Thyroid gland (tissue), 4 donors: ENCODE measurements at regions not wholly inside any gene's neighbourhood (a gene's known extent, or its start where the extent isn't known, plus 50 kb on each side); places are given as distances from the start of the nearest gene placed in this dataset.

Experiments used
- DNase-seq, 2 donors: peaks; one replicate each; pipeline ENCODE4 v3.0.0-alpha.2; 2019
- H3K27ac ChIP-seq, 3 donors: fragments of 200-600 bp; sonication (generic); 1 replicate in 2 of 3; 2 replicates in 1 of 3; pipeline ENCODE4 v1.5.1; 2016 to 2019; ENCODE audit warnings: mild to moderate bottlenecking in 1 of 3, moderate library complexity in 1 of 3
- H3K27me3 ChIP-seq: fragments of 200-600 bp; sonication (generic); one replicate; pipeline ENCODE4 v1.5.1; 2019
- H3K36me3 ChIP-seq, 2 donors: fragments of 200-600 bp; sonication (generic); one replicate each; pipeline ENCODE4 v1.5.1; 2016 to 2019
- H3K4me1 ChIP-seq, 2 donors: fragments of 200-600 bp; sonication (generic); one replicate each; pipeline ENCODE4 v1.5.1; 2017 to 2019
- H3K4me3 ChIP-seq, 3 donors: fragments of 200-600 bp; sonication (generic); replicated peaks in 1 of 3; 1 replicate in 2 of 3; 2 replicates in 1 of 3; pipeline ENCODE4 v1.5.1; 2016; ENCODE audit warnings: mild to moderate bottlenecking in 1 of 3
- H3K9me3 ChIP-seq: fragments of 200-600 bp; sonication (generic); one replicate; pipeline ENCODE4 v1.5.1; 2017
- POLR2A ChIP-seq, 2 donors: fragments of 450-650 bp; IDR thresholded peaks; one replicate each; pipeline ENCODE4 v1.6.1; 2017; ENCODE audit warnings: antibody characterized with exemption in 2 of 2, mild to moderate bottlenecking in 2 of 2, moderate library complexity in 1 of 2
- WGBS, 2 donors: methylation state at CpG; one replicate each; pipeline ENCODE4 v1.1.5; 2017; 5-methylcytosine and 5-hydroxymethylcytosine counted together
- intact Hi-C: fragments of 100-400 bp; cut with DNase I; formaldehyde crosslinking; loops from one replicate; pipeline ENCODE4 v1.15.1; 2023
- TF ChIP-seq, protein P1 (sequence below), 6 experiments: fragments of 200-600 bp in 3 of 6; fragments of 450-650 bp in 3 of 6; sonication (generic) in 3 of 6; IDR thresholded peaks; one replicate each; pipeline ENCODE4 v1.5.1; 2016 to 2019; ENCODE audit warnings: antibody characterized with exemption in 6 of 6, mild to moderate bottlenecking in 2 of 6, inconsistent platforms in 1 of 6, moderate library complexity in 1 of 6

DNA sequence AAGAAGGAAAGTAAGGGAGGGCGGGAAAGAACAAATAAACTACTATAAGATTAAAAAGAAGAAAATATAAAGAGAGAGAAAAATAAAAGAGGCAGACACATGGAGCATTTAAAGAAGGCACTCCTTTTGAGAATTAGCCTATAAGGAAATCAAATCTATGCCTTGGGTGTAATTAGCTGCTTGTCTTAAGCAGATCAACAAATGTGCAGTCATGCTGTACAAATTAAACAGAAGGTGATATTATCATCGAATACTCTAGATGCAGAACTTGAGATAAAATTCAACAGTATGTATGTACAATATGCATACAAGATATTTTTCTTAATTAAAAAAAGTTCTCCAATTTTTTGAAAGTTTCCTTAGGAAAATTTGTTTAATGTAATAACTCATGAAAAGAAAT is 623.0 kb upstream of the CHORDC1 start:
- Histone ChIP-seq H3K27ac (no peak overlapping the region), H3K9me3 (no peaks in the 10 kb centered on the region), H3K27me3 (no peaks in the 10 kb centered on the region), H3K4me3 (no peak overlapping the region), H3K36me3 (no peaks in the 10 kb centered on the region), H3K4me1 (no peaks in the 10 kb centered on the region)
- no peak for DNase-seq
- TF ChIP-seq POLR2A (IDR thresholded peaks at IDR 0.05) = no peak
- TF ChIP-seq, protein P1, sequence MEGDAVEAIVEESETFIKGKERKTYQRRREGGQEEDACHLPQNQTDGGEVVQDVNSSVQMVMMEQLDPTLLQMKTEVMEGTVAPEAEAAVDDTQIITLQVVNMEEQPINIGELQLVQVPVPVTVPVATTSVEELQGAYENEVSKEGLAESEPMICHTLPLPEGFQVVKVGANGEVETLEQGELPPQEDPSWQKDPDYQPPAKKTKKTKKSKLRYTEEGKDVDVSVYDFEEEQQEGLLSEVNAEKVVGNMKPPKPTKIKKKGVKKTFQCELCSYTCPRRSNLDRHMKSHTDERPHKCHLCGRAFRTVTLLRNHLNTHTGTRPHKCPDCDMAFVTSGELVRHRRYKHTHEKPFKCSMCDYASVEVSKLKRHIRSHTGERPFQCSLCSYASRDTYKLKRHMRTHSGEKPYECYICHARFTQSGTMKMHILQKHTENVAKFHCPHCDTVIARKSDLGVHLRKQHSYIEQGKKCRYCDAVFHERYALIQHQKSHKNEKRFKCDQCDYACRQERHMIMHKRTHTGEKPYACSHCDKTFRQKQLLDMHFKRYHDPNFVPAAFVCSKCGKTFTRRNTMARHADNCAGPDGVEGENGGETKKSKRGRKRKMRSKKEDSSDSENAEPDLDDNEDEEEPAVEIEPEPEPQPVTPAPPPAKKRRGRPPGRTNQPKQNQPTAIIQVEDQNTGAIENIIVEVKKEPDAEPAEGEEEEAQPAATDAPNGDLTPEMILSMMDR (IDR thresholded peaks at IDR 0.05) = no peak
- intact Hi-C loops = no loop called here
- WGBS, 2 donors = 73 to 87% methylated on average over 2 of the region's 2 CpGs

DNA sequence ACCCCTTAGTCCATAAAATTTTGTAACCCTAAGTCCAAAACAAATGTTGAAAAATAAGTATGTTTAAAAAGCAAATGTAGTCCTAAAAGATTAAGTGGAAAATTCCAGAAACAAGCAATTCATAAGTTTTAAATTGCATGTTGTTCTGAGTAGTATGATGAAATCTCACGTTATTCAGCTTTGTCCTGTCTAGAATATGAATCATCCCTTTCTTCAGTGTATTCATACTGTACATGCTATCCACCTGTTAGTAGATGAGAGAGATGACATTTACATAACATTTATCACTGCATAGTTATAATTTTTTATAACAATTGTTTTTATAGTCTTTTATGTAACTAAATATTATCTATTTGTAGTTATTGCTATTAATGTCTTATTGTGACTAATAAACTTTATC is 622.3 kb upstream of the CHORDC1 start:
- TF ChIP-seq, protein P1 (IDR thresholded peaks at IDR 0.05) = no peak
- no peak for TF ChIP-seq POLR2A (IDR thresholded peaks at IDR 0.05)
- no peaks in the 10 kb centered on the region for H3K27me3 ChIP-seq
- no peak overlapping the region for H3K27ac ChIP-seq
- WGBS, 2 donors = 85% methylated on average over 1 of the region's 1 CpG
- intact Hi-C loops = no loop called here
- DNase-seq = no peak
- H3K4me1 ChIP-seq = no peaks in the 10 kb centered on the region
- H3K4me3 ChIP-seq = no peak overlapping the region
- H3K36me3 ChIP-seq = no peaks in the 10 kb centered on the region
- H3K9me3 ChIP-seq = no peaks in the 10 kb centered on the region

DNA sequence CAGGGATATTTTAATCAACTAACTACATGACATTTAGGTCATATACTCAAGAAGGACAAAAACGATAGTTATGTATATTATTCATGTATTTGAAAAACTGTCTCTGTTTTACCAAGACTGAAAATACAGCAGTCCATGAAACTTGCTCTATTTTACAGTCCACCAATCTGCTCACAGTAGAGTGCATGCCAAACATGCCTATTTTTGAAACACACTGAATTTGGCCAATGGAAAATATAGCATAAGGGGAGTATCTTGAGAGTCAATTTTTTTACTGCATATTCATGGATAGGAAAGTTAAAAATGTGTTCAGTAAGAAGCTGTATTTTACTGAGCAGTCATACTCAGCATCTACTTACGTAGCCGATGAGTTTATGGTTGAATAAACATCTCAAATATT is 621.2 kb upstream of the CHORDC1 start:
- Histone ChIP-seq H3K27ac (no peak overlapping the region), H3K9me3 (no peaks in the 10 kb centered on the region), H3K27me3 (no peaks in the 10 kb centered on the region), H3K36me3 (no peaks in the 10 kb centered on the region), H3K4me1 (no peaks in the 10 kb centered on the region), H3K4me3 (no peak overlapping the region)
- no peak for TF ChIP-seq POLR2A (IDR thresholded peaks at IDR 0.05)
- TF ChIP-seq, protein P1 (IDR thresholded peaks at IDR 0.05) = no peak
- intact Hi-C loops = no loop called here
- DNase-seq = no peak
- WGBS, 2 donors = 83 to 88% methylated on average over 3 of the region's 3 CpGs

DNA sequence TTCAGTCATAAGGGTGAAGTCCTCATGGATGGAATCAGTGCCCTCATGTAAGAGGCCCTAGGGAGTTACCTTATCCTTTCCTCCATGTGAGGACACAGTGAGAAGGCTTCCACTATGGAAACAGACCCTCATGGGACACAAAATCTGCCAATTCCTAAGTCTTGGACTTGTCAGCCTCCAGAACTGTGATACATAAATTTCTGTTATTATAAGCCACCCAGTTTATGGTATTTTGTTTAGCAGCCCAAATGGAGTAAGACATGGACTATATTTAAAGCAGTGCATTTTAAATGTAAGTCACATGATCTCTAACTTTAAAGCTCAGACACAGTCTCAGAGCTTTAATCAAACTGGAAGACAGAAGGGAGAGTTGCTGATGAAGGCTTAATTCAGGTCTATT is 619.8 kb upstream of the CHORDC1 start:
- Histone ChIP-seq H3K27me3 (no peaks in the 10 kb centered on the region), H3K4me1 (no peaks in the 10 kb centered on the region), H3K36me3 (no peaks in the 10 kb centered on the region), H3K27ac (no peak overlapping the region), H3K4me3 (no peak overlapping the region), H3K9me3 (no peaks in the 10 kb centered on the region)
- no peak for DNase-seq
- intact Hi-C loops = no loop called here
- TF ChIP-seq, protein P1 (IDR thresholded peaks at IDR 0.05) = no peak
- TF ChIP-seq POLR2A (IDR thresholded peaks at IDR 0.05) = no peak

DNA sequence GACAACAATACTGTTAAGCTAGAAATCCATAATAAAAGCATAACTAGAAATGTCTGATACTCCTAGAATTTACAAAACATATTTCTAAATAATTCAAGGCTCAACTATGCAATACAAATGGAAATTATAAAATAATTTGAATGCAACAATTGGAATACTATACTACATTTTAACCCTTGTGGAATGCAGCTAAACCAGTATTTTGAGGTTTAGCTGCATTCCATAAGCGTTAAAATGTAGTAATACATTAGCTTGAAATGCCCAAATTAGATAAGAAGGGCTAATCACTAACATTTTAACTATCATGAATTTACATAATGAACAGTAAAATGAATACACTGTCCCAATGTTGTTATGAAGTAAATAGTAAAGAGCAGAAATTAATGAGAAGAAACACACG is 617.2 kb upstream of the CHORDC1 start:
- intact Hi-C loops = no loop called here
- Histone ChIP-seq H3K36me3 (no peaks in the 10 kb centered on the region), H3K27me3 (no peaks in the 10 kb centered on the region), H3K27ac (no peak overlapping the region), H3K4me1 (no peaks in the 10 kb centered on the region), H3K9me3 (no peaks in the 10 kb centered on the region), H3K4me3 (no peak overlapping the region)
- TF ChIP-seq, protein P1 (IDR thresholded peaks at IDR 0.05) = no peak
- no peak for TF ChIP-seq POLR2A (IDR thresholded peaks at IDR 0.05)
- DNase-seq = no peak
- WGBS, 2 donors = 82 to 88% methylated on average over 2 of the region's 2 CpGs
